WTC11 (cell line): ENCODE measurements at regions not wholly inside any gene's neighbourhood (a gene's known extent, or its start where the extent isn't known, plus 50 kb on each side); places are given as distances from the start of the nearest gene placed in this dataset.
A peak's percentile ranks its signal among the peaks of the same experiment; 100 is the strongest.

Experiments used
- ATAC-seq: fragments of 200-7000 bp; cut with Tn5 transposase; 2 replicates; pipeline ENCODE4 v1.10.0; 2021; ENCODE audit warnings: mild to moderate bottlenecking, moderate library complexity
- CTCF ChIA-PET: fragments of 300-600 bp; sonication (Branson Sonifier 250); formaldehyde crosslinking; loops from one replicate; lab custom pipeline; 2021; ENCODE audit warnings: antibody characterized with exemption; lab: Charles Lee
- POLR2A ChIA-PET: fragments of 350-600 bp; sonication (Branson Sonifier 250); formaldehyde crosslinking; loops from one replicate; lab custom pipeline; 2021; ENCODE audit warnings: antibody characterized with exemption; lab: Charles Lee
- DNase-seq: peaks from one replicate; pipeline ENCODE4 v3.0.0; 2021; ENCODE audit warnings: low spot score
- H3K27ac Mint-ChIP-seq: 2 replicates; pipeline ENCODE4 v1.8.0; 2021; ENCODE audit warnings: mixed read lengths
- H3K27me3 Mint-ChIP-seq: 2 replicates; pipeline ENCODE4 v1.8.0; 2021; ENCODE audit warnings: low read depth, mild to moderate bottlenecking, moderate library complexity, mixed read lengths
- H3K36me3 Mint-ChIP-seq: 2 replicates; pipeline ENCODE4 v1.8.0; 2021; ENCODE audit warnings: mixed read lengths
- H3K4me1 Mint-ChIP-seq: 2 replicates; pipeline ENCODE4 v1.8.0; 2022; ENCODE audit warnings: mixed read lengths
- H3K4me3 Mint-ChIP-seq: 2 replicates; pipeline ENCODE4 v1.8.0; 2021; ENCODE audit warnings: mild to moderate bottlenecking, moderate library complexity, mixed read lengths
- H3K9me3 Mint-ChIP-seq: 2 replicates; pipeline ENCODE4 v1.8.0; 2021; ENCODE audit warnings: mixed read lengths
- ARID4B ChIP-seq: sonication (generic); formaldehyde crosslinking; IDR thresholded peaks from 2 replicates; pipeline ENCODE4 v1.8.0; 2023; ENCODE audit warnings: missing genetic modification reagents, mild to moderate bottlenecking, borderline replicate concordance
- FOXJ3 ChIP-seq: sonication (generic); formaldehyde crosslinking; IDR thresholded peaks from 2 replicates; pipeline ENCODE4 v1.9.0; 2021; ENCODE audit warnings: missing genetic modification reagents, mild to moderate bottlenecking, borderline replicate concordance
- FOXP1 ChIP-seq: sonication (generic); formaldehyde crosslinking; IDR thresholded peaks from 2 replicates; pipeline ENCODE4 v1.8.0; 2022; ENCODE audit warnings: missing genetic modification reagents, mild to moderate bottlenecking, moderate library complexity, borderline replicate concordance
- GABPB1 ChIP-seq: sonication (generic); formaldehyde crosslinking; IDR thresholded peaks from 2 replicates; pipeline ENCODE4 v1.8.1; 2023; ENCODE audit warnings: mild to moderate bottlenecking, missing genetic modification reagents
- HMGA2 ChIP-seq: fragments of 250-450 bp; sonication (Bioruptor Pico); IDR thresholded peaks from 2 replicates; pipeline ENCODE4 v1.4.0; 2021; ENCODE audit warnings: mild to moderate bottlenecking, moderate library complexity
- HMGXB4 ChIP-seq: sonication (generic); formaldehyde crosslinking; IDR thresholded peaks from 2 replicates; pipeline ENCODE4 v1.8.1; 2023; ENCODE audit warnings: mild to moderate bottlenecking, moderate library complexity, missing genetic modification reagents
- NFE2L1 ChIP-seq: sonication (generic); formaldehyde crosslinking; IDR thresholded peaks from 2 replicates; pipeline ENCODE4 v1.8.1; 2023; ENCODE audit warnings: missing genetic modification reagents
- NFYB ChIP-seq: sonication (generic); formaldehyde crosslinking; conservative IDR thresholded peaks from 2 replicates; pipeline ENCODE4 v1.8.0; 2022; ENCODE audit warnings: low read depth, missing genetic modification reagents
- PRDM15 ChIP-seq: sonication (generic); formaldehyde crosslinking; IDR thresholded peaks from 2 replicates; pipeline ENCODE4 v1.8.0; 2022; ENCODE audit warnings: missing genetic modification reagents
- PRRX2 ChIP-seq: fragments of 250-450 bp; sonication (Bioruptor Pico); IDR thresholded peaks from 2 replicates; pipeline ENCODE4 v1.8.0; 2021; ENCODE audit warnings: mild to moderate bottlenecking
- RELA ChIP-seq: sonication (generic); formaldehyde crosslinking; IDR thresholded peaks from 2 replicates; pipeline ENCODE4 v1.8.1; 2022; ENCODE audit warnings: missing genetic modification reagents, mild to moderate bottlenecking, borderline replicate concordance
- SMAD3 ChIP-seq: sonication (generic); formaldehyde crosslinking; IDR thresholded peaks from 2 replicates; pipeline ENCODE4 v1.8.0; 2022; ENCODE audit warnings: missing genetic modification reagents, mild to moderate bottlenecking, borderline replicate concordance
- USF2 ChIP-seq: sonication (generic); formaldehyde crosslinking; IDR thresholded peaks from 2 replicates; pipeline ENCODE4 v1.8.1; 2023; ENCODE audit warnings: mild to moderate bottlenecking, missing genetic modification reagents, moderate library complexity
- ZNF263 ChIP-seq: sonication (generic); formaldehyde crosslinking; IDR thresholded peaks from 2 replicates; pipeline ENCODE4 v1.8.1; 2022; ENCODE audit warnings: low read depth, mild to moderate bottlenecking, moderate library complexity, missing genetic modification reagents
- ZNF425 ChIP-seq: fragments of 250-450 bp; sonication (Bioruptor Pico); conservative IDR thresholded peaks from 2 replicates; pipeline ENCODE4 v1.9.0; 2021; ENCODE audit warnings: mild to moderate bottlenecking
- ZNF671 ChIP-seq: fragments of 250-450 bp; sonication (Bioruptor Pico); IDR thresholded peaks from 2 replicates; pipeline ENCODE4 v1.8.0; 2021; ENCODE audit warnings: mild to moderate bottlenecking

GRCh38 chr2:226478109-226478809 is 321.4 kb downstream of the IRS1 start:
- DNase-seq (no peak), ATAC-seq (peak; percentile 70)
- peaks cover 55% of the 10 kb centered on the region for H3K4me1 Mint-ChIP-seq
- TF ChIP-seq GABPB1 (CRISPR knock-in tag): peak; percentile 67
- no peak for TF ChIP-seq ARID4B
- POLR2A ChIA-PET: no interaction called here
- CTCF ChIA-PET: interaction anchor here (1.0 to 1.3 kb wide), 3 partner anchors 262 to 324 kb away, joined by 3 to 4 read pairs (median 4); no protein-coding TSS in a partner anchor
- peak overlapping the region; percentile 57; the same call in 1 of the 2 replicates for H3K27ac Mint-ChIP-seq
- H3K9me3 Mint-ChIP-seq: peaks cover 27% of the 10 kb centered on the region
- H3K4me3 Mint-ChIP-seq: no peak overlapping the region
- no peaks in the 10 kb centered on the region for H3K27me3 Mint-ChIP-seq
- H3K36me3 Mint-ChIP-seq: peaks cover 21% of the 10 kb centered on the region

GRCh38 chr2:226477221-226478108 is 322.2 kb downstream of the IRS1 start:
- POLR2A ChIA-PET: no interaction called here
- CTCF ChIA-PET: interaction anchor here (0.7 to 1.3 kb wide), 3 partner anchors 73 to 323 kb away, joined by 3 to 4 read pairs (median 3); no protein-coding TSS in a partner anchor
- Mint-ChIP-seq H3K9me3 (peaks cover 31% of the 10 kb centered on the region), H3K27ac (no peak overlapping the region; the same call in 1 of the 2 replicates), H3K36me3 (peaks cover 21% of the 10 kb centered on the region), H3K27me3 (no peaks in the 10 kb centered on the region), H3K4me3 (no peak overlapping the region), H3K4me1 (peaks cover 47% of the 10 kb centered on the region)
- DNase-seq (no peak), ATAC-seq (no peak; the same call in 1 of the 2 replicates)
- no peak for TF ChIP-seq NFE2L1 (CRISPR knock-in tag)
- no peak for TF ChIP-seq SMAD3 (CRISPR knock-in tag)
- TF ChIP-seq USF2 (CRISPR knock-in tag): no peak
- TF ChIP-seq HMGA2: no peak
- TF ChIP-seq ZNF671 (CRISPR knock-in tag): no peak
- no peak for TF ChIP-seq RELA (CRISPR knock-in tag)
- no peak for TF ChIP-seq PRRX2 (CRISPR knock-in tag)
- TF ChIP-seq ZNF263 (CRISPR knock-in tag): no peak
- TF ChIP-seq FOXP1: no peak
- TF ChIP-seq HMGXB4 (CRISPR knock-in tag): no peak
- no peak for TF ChIP-seq ZNF425 (CRISPR knock-in tag)
- no peak for TF ChIP-seq PRDM15 (CRISPR knock-in tag)
- TF ChIP-seq FOXJ3 (CRISPR knock-in tag): no peak
- TF ChIP-seq NFYB: no peak
